ENCODE measurements at regions not wholly inside any gene's neighbourhood (a gene's known extent, or its start where the extent isn't known, plus 50 kb on each side); places are given as distances from the start of the nearest gene placed in this dataset.
"Not testable (repeated sequence)": the region's sequence is repeated elsewhere in the genome, so short reads cannot be mapped to it uniquely, and the experiment has no call there.

- DNase-seq (ENCODE audit: low read depth) = no peak
These were observed 1079.1 kb downstream of the BCL11B start for GRCh38 chr14:98192946-98193345.

DNA sequence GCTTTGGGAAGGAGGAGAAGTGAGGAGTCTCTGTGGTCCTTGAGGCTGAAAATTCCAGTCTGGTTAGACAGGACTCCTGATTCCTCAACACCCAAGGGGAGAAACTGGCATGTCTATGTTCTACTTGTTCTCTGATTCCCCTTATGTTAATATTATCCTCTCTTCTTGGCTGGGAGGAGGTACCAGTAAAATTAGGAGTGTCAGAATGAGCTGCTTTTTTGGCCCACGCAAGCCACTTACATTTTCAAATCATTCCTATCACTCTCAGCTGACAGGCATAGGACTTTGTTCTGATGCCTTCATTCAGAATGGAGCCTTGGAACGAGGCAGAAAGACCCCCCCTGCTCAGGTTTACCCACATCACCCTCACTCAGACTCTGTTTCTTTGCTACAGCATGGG is 1077.2 kb downstream of the BCL11B start:
- no peak for DNase-seq (ENCODE audit: low read depth)

DNA sequence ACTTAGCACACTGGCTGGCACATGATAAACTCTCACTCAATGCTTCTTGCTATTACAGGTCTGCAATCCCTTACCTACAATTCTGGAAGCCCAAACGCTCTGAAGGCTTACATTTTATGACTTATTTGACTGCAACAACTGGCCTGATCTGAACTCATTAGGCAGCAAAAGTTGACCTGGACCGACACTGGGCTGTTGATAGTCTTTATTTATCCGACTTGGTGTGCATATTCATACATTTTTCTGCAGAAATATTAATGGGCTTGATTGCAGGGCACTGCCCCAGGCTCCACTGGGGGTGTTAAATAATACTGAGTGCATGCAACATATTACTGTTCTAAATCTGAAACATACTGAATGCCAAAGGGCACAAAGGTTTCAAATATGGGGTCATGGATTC is 1076.7 kb downstream of the BCL11B start:
- DNase-seq (ENCODE audit: low read depth) = no peak

- no peak for DNase-seq (ENCODE audit: low read depth)
These were observed 1074.1 kb downstream of the BCL11B start for GRCh38 chr14:98197933-98198332.

DNA sequence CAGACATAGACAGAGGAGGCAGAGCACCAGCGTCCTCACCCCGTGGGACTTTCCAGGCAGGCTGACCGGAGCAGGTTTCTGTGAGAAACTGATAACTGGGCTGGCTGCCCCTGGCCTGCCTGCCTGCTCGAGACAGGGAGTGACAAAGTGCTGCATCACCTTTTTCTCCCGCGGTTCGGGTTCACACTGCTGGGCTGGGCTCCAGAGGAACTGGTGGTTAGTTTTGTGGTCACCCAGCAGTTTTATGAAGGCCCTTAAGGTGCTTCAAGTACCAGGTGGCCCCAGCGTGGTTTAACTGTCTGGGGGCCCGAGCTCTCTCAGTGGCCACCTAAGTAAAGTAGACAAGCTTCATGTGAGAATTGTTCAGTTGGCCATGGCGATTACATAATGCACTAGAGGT is 1073.6 kb downstream of the BCL11B start:
- peak; percentile 21 for DNase-seq (ENCODE audit: low read depth)

- DNase-seq (ENCODE audit: low read depth) = no peak
These were observed 1071.4 kb downstream of the BCL11B start for GRCh38 chr14:98200601-98201000.

DNA sequence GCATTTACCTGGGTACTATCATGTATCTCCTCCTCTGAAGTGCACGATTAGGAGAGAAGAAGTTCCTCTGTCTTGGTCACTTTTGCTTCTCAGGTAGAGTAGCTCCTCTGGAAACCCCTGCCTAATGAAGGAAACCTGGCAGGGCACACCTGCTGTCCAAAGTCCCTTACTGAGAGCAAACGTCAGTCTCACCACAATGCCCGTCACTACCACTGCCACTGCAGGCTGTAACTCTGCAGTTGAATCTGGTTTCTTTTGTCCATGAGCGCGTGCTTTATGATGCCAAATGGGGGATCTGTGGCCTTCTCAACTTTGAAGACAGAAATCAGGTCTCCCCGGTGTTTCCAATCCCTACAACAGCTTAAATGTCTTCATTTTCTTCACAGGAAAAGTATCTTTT is 1068.6 kb downstream of the BCL11B start:
- DNase-seq (ENCODE audit: low read depth) = no peak

DNA sequence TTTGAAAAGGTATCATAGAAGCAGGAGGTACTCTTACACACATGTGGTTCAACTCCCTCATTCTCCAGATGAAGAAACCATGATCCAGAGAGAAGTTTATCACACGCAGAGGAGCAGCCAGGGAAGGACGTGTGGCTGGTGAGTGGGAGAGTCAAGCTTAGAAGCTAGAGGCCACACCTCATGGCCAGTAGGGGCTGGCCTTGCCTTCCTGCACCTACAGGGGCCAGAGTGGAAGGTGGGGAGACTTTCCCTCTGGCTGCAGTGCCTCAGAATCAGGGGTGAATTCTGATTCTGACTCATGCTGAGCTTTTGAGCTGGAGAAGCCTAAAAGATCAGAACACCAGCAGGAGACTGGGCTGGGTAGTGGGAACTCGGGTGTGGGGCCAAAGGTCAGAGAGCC is 1067.9 kb downstream of the BCL11B start:
- DNase-seq (ENCODE audit: low read depth) = no peak

DNA sequence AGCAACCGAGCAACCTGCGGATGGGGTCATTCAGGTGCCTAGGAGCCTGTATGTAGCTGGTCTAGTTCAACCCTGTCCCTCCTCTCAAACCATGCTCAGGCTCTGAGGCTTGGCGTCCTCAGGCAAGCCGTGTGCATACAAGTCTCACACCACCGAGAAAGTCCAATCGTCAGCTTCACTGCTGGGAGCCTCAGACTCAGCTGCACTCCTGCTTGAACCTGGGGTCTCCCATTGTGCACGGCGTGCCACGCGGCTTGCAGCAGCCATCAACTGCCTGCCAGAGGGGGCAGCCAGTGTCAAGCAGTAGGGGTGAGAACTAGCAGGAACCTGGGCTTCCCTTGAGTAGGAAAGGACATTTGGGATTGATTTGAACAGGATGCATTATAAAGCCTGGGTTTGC is 1064.6 kb downstream of the BCL11B start:
- DNase-seq (ENCODE audit: low read depth) = no peak

DNA sequence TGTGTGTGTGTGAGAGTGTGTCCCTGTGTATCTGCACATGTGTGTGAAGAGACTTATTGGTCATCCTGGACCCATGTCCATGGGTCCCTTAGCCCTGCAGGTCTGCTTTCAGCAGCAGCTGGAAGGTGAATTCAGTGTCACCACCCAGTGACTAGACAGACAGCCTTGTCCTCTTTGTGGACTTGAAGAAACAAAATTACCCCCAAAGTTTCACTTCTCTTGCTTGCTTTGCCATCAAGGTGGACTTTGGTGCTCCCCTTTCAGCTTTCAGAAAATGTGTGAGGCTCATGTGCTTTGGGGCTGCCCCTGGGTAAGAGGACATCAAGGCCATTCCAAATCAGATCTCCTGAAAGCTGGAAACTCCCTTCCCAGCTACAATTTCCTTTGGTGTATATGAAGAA is 1063.8 kb downstream of the BCL11B start:
- DNase-seq (ENCODE audit: low read depth) = no peak

GRCh38 chr14:98208943-98209342 is 1063.1 kb downstream of the BCL11B start:
- no peak for DNase-seq (ENCODE audit: low read depth)

DNA sequence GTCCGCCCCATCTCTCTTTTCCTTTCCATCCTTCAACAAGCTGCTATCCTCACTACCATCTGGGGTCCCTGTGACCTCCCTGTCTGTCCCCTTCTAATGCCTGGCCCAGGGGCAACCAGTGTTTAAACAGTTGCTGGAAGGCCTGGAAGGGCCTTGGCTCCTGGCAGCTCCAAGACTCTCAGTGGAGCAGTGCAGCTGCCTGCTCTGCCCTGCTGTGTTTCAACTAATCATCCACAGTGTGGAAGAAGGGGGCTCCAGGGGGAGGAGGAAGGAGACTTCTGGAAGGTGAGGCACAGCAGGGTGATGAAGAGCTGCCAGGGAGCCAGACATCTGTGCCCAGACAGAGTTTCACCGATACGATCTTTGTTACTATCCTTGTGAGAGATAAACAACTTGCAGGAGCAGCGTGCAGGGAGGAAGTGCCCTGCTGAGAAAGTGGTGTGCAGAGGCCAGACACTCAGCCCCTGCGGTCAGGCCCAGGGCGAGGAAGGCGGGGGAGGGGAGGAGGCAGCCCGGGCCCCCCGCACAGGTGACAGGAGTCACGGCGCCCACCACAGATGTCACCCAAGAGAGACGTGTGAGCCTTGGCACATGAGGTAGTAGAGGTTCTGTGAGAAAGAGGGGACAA is 1061.8 kb downstream of the BCL11B start:
- peak; percentile 17 for DNase-seq (ENCODE audit: low read depth)

- DNase-seq (ENCODE audit: low read depth) = no peak
These were observed 1054.5 kb downstream of the BCL11B start for GRCh38 chr14:98217530-98217929.

GRCh38 chr14:98218218-98218617 is 1053.8 kb downstream of the BCL11B start:
- no peak for DNase-seq (ENCODE audit: low read depth)

DNA sequence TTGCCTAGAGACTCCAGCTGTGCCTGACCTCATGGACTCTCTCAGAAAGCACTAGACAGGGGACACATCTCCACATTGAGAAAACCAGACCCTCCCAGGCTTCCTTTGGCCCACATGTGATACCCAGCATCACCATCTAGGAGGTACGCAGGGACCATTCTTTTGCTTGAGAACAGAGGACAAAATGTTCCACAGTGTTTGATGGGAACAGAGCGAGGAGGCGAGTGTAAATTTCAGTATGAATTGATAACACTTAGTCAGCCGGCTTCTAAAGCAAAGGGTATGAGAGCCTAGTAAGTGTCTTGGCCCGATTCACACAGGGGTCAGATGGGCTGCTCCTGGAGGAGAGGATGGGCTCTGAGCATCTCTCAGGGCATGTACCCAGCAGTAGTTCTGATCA is 1052.4 kb downstream of the BCL11B start:
- DNase-seq (ENCODE audit: low read depth) = no peak

- DNase-seq (ENCODE audit: low read depth) = no peak
These were observed 1048.9 kb downstream of the BCL11B start for GRCh38 chr14:98223106-98223505.

- DNase-seq (ENCODE audit: low read depth) = not testable (repeated sequence)
These were observed 1048.3 kb downstream of the BCL11B start for GRCh38 chr14:98223710-98224109.

- DNase-seq (ENCODE audit: low read depth) = no peak
These were observed 1045.6 kb downstream of the BCL11B start for GRCh38 chr14:98226411-98226810.

GRCh38 chr14:98227000-98227726 is 1044.8 kb downstream of the BCL11B start:
- peak; percentile 23 for DNase-seq (ENCODE audit: low read depth)

GRCh38 chr14:98227727-98228111 is 1044.3 kb downstream of the BCL11B start:
- DNase-seq (ENCODE audit: low read depth) = no peak

DNA sequence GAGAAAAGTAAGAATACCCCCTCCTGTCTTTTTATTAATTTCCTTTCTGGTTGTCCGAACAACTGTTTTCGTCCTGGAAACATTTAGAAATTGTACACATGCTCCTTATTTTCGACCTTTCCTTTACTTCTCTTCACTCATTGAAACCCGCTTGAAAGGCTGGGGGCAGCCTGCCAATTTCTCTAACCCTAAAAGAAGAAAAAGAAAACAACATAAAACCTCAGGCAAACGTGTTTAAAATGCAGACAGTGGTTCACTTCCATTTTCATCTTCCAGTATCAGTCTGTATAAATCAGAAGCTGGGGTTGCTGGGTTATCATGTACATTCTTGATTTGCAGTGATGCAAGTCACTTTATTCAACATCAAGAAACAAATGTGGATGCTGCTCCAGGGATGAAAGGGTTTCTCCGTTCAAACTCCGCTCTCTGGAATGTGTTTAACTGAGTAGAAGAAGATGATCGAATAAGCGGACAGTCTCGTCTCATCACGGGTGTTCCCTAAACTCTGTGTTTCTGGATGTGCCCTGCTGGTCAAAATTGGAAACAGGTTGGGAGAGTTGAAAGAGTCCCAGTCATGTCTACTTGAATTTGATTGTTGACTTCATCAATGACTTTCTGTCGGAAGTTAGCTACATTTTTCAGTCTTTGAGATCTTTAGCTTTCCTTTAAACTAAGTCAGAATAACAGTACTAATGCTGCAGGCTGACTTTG is 1042.2 kb downstream of the BCL11B start:
- no peak for DNase-seq (ENCODE audit: low read depth)

DNA sequence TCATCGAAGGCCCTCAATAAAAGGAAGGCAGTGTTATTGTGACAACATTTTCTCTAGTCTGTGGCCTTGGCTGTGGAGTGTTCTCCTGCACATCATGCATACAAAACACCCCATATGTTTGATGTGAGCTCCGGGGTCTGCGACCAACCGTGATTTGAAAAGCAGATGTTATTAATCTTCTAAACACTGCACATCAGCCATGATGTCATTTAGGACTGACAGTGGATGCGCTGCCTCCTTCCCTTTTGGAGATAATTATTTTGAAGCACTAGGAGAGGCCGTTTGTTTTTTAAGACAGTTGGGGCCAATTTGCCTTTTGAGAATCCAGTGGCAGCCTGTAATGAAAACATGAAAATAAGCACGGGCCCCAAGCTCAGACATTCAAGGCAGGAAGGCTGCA is 1041.6 kb downstream of the BCL11B start:
- no peak for DNase-seq (ENCODE audit: low read depth)

DNA sequence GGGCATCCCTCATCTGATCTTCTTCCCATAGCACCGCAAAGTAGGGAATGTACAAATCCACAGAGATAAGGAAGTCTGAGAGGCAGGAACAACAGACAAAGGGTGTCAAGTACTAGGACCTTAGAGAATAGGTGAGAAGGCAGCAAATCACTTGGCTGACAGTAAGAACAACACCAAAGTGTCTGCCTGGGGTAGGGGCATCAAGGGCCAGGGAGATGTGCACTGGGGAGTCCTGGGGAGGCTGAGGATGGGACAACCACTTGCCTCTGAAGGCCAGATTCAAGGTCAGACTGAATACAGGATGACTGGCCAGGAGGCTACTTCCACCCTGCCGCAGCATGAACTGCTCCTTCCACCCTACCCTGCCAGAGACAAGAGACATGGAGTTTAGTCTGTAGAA is 1040.8 kb downstream of the BCL11B start:
- DNase-seq (ENCODE audit: low read depth) = no peak
